ENCODE measurements at regions not wholly inside any gene's neighbourhood (a gene's known extent, or its start where the extent isn't known, plus 50 kb on each side); places are given as distances from the start of the nearest gene placed in this dataset.
"Not testable (repeated sequence)": the region's sequence is repeated elsewhere in the genome, so short reads cannot be mapped to it uniquely, and the experiment has no call there.

- DNase-seq, result peak; percentile 47
Observed at GRCh38 chr1:191690931-191691330, 467.3 kb upstream of the RGS18 start.

- no peak for DNase-seq
Observed at GRCh38 chr1:191693797-191694196, 464.5 kb upstream of the RGS18 start.

DNA sequence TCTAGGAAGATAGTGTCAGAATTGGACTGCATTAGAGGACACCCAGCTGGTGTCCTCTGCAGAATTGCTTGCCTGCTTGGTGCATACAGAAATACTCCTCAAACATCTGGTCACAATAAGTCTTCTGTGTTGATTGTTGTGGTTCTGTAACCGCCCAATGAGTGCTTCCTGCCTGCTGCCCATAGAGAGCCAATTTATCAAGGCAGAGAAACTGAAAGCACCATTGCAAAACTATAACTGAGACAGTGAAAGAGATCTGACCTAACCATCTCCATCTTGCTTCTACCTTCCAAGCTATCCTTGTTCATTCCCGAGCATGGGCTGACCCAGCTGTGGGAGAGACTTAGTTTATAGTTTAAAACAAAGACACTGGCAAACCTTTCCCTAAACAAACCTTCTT, 462.4 kb upstream of the RGS18 start:
- no peak for DNase-seq

DNA sequence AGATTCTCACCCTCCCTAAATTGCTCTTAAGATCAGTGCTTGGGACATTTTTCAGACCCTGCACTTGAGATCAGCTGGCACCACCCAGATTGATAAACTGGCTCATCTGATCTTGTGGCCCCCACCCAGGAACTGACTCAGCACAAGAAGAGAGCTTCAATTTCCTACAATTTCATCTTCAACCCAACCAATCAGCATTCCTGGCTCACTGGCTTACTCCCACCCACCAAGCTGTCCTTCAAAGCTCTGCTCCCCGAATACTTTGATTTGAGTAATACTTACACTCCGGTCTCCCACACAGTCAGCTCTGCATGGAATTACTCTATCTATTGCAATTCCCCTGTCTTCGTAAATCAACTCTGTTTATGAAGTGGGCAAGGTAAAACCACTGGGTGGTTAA, 461.9 kb upstream of the RGS18 start:
- no peak for DNase-seq

- DNase-seq, result no peak
Observed at GRCh38 chr1:191697556-191697955, 460.7 kb upstream of the RGS18 start.

- no peak for DNase-seq
Observed at GRCh38 chr1:191698246-191698645, 460.0 kb upstream of the RGS18 start.

DNA sequence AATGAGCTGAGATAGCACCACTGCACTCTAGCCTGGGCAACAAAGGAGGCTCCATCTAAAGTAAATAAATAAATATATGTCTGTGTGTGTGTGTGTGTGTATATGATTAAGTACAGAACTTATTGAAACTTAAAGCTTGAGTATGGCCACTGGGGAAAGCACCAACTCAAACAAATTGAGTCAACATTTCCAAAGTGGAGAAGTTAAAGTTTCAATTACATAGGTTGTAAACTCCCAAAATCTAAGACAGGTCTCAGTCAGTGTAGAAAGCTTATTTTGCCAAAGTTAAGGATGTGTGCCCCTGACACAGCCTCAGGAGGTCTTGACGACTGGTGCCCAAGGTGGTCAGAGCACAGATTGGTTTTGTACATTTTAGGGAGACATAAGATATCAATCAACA, 458.9 kb upstream of the RGS18 start:
- no peak for DNase-seq

- no peak for DNase-seq
Observed at GRCh38 chr1:191700922-191701321, 457.3 kb upstream of the RGS18 start.

DNA sequence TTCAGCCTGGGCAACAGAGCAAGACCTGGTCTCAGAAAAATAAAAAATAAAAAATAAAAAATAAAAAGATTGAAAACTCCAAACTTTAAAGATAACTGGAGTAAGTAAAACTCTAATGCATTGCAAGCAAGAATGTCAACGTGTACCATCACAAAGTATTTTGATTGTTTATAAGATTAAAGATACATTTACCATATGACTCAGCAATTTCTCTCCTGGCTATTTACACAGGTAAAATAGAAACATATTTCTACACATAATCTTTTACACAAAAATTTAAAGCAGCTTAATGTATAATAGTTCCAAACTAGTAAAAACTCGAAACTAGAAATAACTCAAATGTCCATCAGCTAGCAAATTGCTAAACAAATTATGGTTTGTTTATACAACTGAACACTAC, 456.1 kb upstream of the RGS18 start:
- no peak for DNase-seq

DNA sequence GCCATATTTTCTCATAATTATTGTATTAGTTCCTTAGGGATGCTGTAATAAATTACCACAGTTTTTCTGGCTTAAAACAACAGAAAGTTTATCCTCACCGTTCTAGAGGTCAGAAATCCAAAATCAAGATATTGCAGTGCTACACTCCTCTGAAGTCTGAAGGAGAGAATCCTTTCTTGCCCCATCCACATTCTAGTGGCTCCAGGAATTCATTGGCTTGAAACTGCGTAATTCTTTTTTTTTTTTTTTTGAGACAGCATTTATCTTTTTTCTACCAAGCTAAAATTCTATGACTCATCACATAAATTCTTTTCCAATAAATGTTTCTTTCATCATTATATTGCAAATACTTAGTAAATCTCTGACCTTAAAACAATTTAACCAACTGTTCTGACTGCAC, 451.0 kb upstream of the RGS18 start:
- no peak for DNase-seq

GRCh38 chr1:191709215-191709614, 449.0 kb upstream of the RGS18 start:
- no peak for DNase-seq

GRCh38 chr1:191711961-191712360, 446.3 kb upstream of the RGS18 start:
- no peak for DNase-seq

- no peak for DNase-seq
Observed at GRCh38 chr1:191714845-191715244, 443.4 kb upstream of the RGS18 start.

- no peak for DNase-seq
Observed at GRCh38 chr1:191729742-191730141, 428.5 kb upstream of the RGS18 start.

GRCh38 chr1:191731608-191732302, 426.5 kb upstream of the RGS18 start:
- not testable (repeated sequence) for DNase-seq

DNA sequence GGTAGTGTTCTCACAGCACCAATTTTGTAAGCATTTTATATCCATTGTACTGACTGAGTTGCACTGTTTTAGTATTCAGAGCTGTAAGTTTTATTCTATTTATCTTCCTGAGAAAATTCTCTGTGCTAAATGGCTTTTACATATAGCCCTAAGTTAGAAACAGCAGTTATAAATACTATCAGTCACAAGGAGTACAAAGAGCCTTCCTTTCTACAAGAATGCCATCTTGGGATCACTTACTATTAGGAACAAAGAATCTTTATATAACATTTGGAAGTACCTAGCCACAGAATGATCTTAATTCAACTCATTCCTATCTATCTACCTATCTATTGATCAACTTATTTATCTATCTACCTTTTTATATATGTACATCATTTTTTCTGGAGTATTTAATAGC, 423.9 kb upstream of the RGS18 start:
- no peak for DNase-seq

GRCh38 chr1:191739544-191739943, 418.7 kb upstream of the RGS18 start:
- no peak for DNase-seq

DNA sequence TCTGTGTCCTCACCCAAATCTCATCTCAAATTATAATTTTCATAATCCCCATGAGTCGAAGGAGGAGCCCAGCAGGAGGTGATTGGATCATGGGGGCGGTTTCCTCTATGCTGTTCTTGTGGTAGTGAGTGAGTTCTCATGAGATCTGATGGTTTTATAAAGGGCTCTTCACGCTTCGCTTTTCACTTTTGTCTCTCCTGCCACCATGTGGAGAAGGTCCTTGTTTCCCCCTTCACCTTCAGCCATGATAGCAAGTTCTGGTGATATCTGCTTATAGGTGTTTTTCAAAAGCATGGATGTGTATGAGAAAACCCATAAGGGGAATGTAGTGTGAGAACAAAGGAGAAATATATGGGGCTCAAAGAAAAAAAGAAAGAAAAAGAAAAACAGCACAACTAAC, 405.9 kb upstream of the RGS18 start:
- no peak for DNase-seq

GRCh38 chr1:191760016-191760415, 398.2 kb upstream of the RGS18 start:
- no peak for DNase-seq

GRCh38 chr1:191788551-191788950, 369.7 kb upstream of the RGS18 start:
- DNase-seq, result no peak

DNA sequence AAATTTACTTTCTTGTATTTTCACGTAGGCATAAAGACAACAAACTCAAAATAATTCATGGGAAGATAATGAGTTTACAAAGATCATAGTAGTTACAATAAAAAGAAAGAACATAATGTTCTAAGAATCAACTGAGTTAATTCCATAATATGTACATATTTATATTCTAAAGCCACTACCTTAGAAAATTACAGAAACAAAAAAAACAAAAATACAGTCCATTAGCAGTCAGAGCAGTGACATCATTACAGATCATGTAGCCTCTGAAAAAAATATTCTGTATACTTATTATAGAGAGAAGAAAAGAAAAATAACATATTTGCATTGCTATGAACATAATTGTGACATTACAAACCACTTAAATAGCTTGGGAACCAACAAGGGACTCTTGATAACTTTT, 360.1 kb upstream of the RGS18 start:
- no peak for DNase-seq

DNA sequence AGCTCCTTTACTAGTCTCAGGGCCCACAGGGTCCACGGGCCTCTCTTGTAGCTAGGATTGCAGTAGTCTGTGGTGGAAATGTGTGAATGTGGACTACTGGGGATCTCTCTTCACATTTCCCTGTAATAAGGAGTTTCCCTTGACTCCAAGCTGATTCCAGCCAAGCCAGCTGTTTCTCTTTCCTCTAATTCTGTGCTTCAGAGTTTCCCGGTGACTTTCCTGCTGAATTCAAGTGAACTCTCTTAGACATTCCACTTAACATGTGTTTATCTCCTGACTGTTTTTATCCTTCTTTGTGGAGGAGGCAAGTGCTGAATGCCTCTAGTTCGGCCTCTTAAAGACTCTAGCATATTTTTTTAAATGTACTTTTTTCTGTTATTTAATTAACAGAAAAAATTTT, 354.0 kb upstream of the RGS18 start:
- DNase-seq, result no peak

DNA sequence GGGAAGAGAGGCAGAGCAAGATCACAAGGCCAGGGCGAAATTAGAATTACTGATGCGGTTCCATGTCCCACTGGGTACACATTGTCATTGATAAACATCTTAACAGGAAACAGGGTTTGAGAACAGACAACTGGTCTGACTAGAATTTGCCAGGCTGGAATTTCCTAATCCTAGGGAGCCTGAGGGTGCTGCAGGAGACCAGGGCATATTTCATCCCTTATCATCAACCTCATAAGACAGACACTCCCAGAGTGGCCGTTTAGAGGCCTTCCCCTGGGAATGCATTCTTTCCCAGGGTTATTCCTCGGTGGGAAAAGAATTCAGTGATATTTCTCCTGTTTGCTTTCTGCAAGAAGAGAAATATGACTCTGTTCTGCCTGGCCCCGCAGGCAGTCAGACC, 344.7 kb upstream of the RGS18 start:
- DNase-seq, result not testable (repeated sequence)

- DNase-seq, result no peak
Observed at GRCh38 chr1:191818198-191818597, 340.1 kb upstream of the RGS18 start.

GRCh38 chr1:191831572-191831971, 326.7 kb upstream of the RGS18 start:
- no peak for DNase-seq

- no peak for DNase-seq
Observed at GRCh38 chr1:191839891-191840290, 318.4 kb upstream of the RGS18 start.

Data from NCI-H510A treated with DMSO at 0.1 percent for 48 hours (cell line).